Ectodermal cell (in vitro differentiated cells): ENCODE measurements at regions not wholly inside any gene's neighbourhood (a gene's known extent, or its start where the extent isn't known, plus 50 kb on each side); places are given as distances from the start of the nearest gene placed in this dataset.

Experiments
- H3K27ac ChIP-seq: 2 replicates; pipeline ENCODE4 v1.7.0; 2013; ENCODE audit warnings: mild to moderate bottlenecking, low read depth, low read length; ENCODE audit not compliant: insufficient read depth, poor library complexity, severe bottlenecking
- H3K27me3 ChIP-seq: 2 replicates; pipeline ENCODE4 v1.7.0; 2013; ENCODE audit warnings: mild to moderate bottlenecking, low read length; ENCODE audit not compliant: insufficient read depth, control insufficient read depth, poor library complexity, severe bottlenecking
- H3K36me3 ChIP-seq: one replicate; pipeline ENCODE4 v1.7.0; 2013; ENCODE audit warnings: low read length; ENCODE audit not compliant: control insufficient read depth, insufficient read depth
- H3K4me1 ChIP-seq: one replicate; pipeline ENCODE4 v1.7.0; 2013; ENCODE audit warnings: low read length; ENCODE audit not compliant: control insufficient read depth, insufficient read depth
- H3K4me3 ChIP-seq: 2 replicates; pipeline ENCODE4 v1.7.0; 2013; ENCODE audit warnings: low read depth, low read length, control low read depth; ENCODE audit not compliant: insufficient read depth
- H3K9me3 ChIP-seq: 2 replicates; pipeline ENCODE4 v1.7.0; 2013; ENCODE audit warnings: mild to moderate bottlenecking, low read length, moderate library complexity; ENCODE audit not compliant: control insufficient read depth
- WGBS, 2 experiments: methylation state at CpG; one replicate each; pipeline ENCODE4 v1.1.7; 2013; ENCODE audit warnings: missing lambda C conversion rate in 2 of 2; 5-methylcytosine and 5-hydroxymethylcytosine counted together

- H3K27ac ChIP-seq = no peak overlapping the region
- no peaks in the 10 kb centered on the region for H3K36me3 ChIP-seq
- no peaks in the 10 kb centered on the region for H3K27me3 ChIP-seq
- H3K4me3 ChIP-seq = no peak overlapping the region
- WGBS, 2 experiments = 25 to 63% methylated on average over 1 to 2 of the region's 3 CpGs
- H3K9me3 ChIP-seq = no peaks in the 10 kb centered on the region
- H3K4me1 ChIP-seq = no peaks in the 10 kb centered on the region
Measured at GRCh38 chr3:147619921-147620560, 210.9 kb downstream of the ZIC1 start.

GRCh38 chr3:147620906-147621305 is 211.7 kb downstream of the ZIC1 start:
- H3K36me3 ChIP-seq = no peaks in the 10 kb centered on the region
- no peak overlapping the region for H3K27ac ChIP-seq
- H3K27me3 ChIP-seq = no peaks in the 10 kb centered on the region
- no peaks in the 10 kb centered on the region for H3K9me3 ChIP-seq
- no peaks in the 10 kb centered on the region for H3K4me1 ChIP-seq
- H3K4me3 ChIP-seq = no peak overlapping the region

GRCh38 chr3:147630921-147631415 is 221.8 kb downstream of the ZIC1 start:
- Histone ChIP-seq H3K9me3 (no peaks in the 10 kb centered on the region), H3K36me3 (no peaks in the 10 kb centered on the region), H3K27ac (no peak overlapping the region), H3K4me1 (no peaks in the 10 kb centered on the region), H3K27me3 (no peaks in the 10 kb centered on the region), H3K4me3 (no peak overlapping the region)
- 95% methylated on average over 1 of the region's 1 CpG for WGBS, 2 experiments

DNA sequence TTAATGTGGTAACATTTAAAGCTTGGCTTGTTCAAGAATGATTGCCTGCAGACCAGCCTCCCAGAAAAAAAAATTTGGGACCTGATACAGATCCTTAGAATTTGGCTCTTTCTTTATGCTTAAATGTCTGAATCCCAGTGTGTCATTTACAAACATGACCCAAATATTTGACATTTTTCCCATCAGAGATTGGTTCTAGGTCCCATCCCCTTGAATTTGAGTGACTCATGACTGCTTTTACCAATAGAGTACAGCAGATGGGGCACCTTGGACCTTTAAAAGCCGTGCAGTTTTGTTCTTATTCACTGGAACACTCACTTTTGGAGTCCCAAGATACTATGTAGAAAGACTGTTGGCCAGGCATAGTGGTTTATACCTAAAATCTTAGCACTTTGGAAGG is 231.6 kb downstream of the ZIC1 start:
- Histone ChIP-seq H3K9me3 (no peaks in the 10 kb centered on the region), H3K36me3 (no peaks in the 10 kb centered on the region), H3K27me3 (no peaks in the 10 kb centered on the region), H3K4me1 (no peaks in the 10 kb centered on the region), H3K27ac (no peak overlapping the region), H3K4me3 (no peak overlapping the region)
- WGBS, 2 experiments = 76 to 88% methylated on average over 1 of the region's 1 CpG

- Histone ChIP-seq H3K4me1 (no peaks in the 10 kb centered on the region), H3K9me3 (no peaks in the 10 kb centered on the region), H3K36me3 (no peaks in the 10 kb centered on the region), H3K4me3 (no peak overlapping the region), H3K27me3 (no peaks in the 10 kb centered on the region), H3K27ac (no peak overlapping the region)
- WGBS, 2 experiments = 90% methylated on average over 1 of the region's 1 CpG
Measured at GRCh38 chr3:147645761-147646160, 236.6 kb downstream of the ZIC1 start.

GRCh38 chr3:147649475-147649874 is 240.3 kb downstream of the ZIC1 start:
- no peak overlapping the region for H3K27ac ChIP-seq
- H3K4me3 ChIP-seq = no peak overlapping the region
- H3K9me3 ChIP-seq = no peaks in the 10 kb centered on the region
- H3K36me3 ChIP-seq = no peaks in the 10 kb centered on the region
- WGBS, 2 experiments = 92 to 94% methylated on average over 3 of the region's 3 CpGs
- H3K4me1 ChIP-seq = peaks cover 5% of the 10 kb centered on the region
- H3K27me3 ChIP-seq = no peaks in the 10 kb centered on the region

DNA sequence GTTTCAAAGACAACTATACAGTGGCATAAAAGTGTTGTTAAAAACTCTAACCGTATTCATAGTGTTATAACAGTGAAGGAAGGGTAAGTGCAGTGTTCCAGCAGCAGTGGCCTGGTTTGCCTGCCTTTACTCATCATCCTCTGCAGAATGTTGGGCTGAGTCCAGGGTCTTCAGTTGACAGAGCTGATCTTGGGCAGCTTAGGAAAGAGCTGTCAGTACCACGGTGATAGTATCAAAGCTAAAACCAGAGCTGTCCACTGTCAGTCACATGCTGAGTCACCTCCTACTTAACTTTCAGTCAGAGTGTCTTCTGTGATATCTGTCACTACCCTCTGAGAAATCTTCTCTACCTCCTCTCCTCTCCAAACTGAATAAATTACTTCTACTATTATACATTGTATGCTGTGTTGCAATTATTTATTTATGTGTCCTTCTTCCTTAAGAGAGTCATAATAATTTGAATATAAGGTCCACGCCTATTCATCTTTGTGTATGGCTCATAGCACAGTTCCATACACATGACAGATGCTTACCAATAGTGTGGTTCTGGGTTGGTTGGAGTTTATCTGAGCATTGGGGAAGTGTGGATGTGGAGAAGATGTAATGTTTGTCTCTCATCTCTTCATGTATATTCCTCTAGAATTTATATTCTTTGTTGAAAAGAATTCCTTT is 242.1 kb downstream of the ZIC1 start:
- no peaks in the 10 kb centered on the region for H3K36me3 ChIP-seq
- no peak overlapping the region for H3K27ac ChIP-seq
- WGBS, 2 experiments = 82% methylated on average over 3 of the region's 3 CpGs
- no peaks in the 10 kb centered on the region for H3K27me3 ChIP-seq
- no peak overlapping the region for H3K4me3 ChIP-seq
- H3K4me1 ChIP-seq = peaks cover 5% of the 10 kb centered on the region
- H3K9me3 ChIP-seq = no peaks in the 10 kb centered on the region

DNA sequence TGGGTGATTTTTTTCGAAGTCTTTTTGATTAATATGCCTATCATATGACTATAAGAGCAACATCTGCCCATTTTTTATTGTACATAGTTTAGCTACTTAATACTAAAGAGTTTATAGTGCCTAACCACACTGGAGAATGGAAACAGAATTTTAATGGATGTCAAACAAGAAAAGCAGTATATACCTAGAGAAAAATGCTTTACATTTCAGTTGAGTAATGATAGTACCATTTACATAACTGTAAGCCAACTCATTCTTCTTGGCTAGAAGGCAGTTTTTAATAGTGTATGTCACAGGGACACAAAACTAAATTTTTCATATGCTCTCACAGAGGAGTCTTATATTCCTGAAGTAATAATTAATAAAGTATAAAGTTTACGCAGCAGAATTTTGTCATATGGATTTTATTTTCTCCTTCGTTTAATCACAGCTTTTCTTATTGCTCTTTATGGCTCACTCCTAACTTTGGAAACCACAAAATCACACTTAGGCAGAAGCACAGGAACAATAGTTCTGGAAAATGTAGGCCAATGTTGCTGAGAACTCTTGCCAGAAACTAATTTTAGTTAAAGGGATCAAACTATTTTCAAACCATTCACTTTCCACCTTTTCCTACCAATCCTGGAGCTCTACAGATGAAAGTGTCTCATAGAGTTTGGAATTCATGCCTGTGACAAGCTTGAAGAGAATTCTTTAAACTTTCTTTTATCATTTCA is 243.6 kb downstream of the ZIC1 start:
- Histone ChIP-seq H3K4me3 (no peak overlapping the region), H3K9me3 (no peaks in the 10 kb centered on the region), H3K4me1 (peaks cover 5% of the 10 kb centered on the region), H3K36me3 (no peaks in the 10 kb centered on the region), H3K27me3 (no peaks in the 10 kb centered on the region), H3K27ac (no peak overlapping the region)
- 90 to 100% methylated on average over 1 to 3 of the region's 3 CpGs for WGBS, 2 experiments

DNA sequence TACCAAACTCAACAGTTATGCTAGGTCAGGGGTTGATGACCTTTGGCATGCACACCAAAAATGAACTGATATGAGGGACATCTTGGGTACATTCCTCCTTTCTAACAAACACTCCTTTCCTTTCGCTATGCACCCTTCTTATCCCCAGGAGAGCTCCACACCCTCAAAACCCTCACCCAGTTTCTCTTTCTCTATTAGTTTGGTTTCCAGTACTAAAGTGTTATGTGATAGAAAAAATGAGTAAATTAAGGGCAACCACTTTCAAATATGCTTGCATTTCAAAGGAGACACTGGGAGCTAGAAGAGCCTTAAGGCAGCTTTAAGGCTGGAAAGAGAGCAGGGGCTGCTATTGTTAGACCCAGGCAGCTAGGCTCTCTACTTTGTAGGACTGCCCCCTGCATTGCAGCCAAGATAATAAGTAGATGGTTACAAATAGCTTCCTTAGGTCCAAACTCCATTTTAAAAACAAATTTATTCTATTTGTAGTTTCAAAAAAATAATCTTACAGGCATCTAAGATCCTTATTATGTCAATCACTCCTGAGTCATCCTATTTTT is 244.3 kb downstream of the ZIC1 start:
- peaks cover 5% of the 10 kb centered on the region for H3K4me1 ChIP-seq
- H3K9me3 ChIP-seq = no peaks in the 10 kb centered on the region
- no peak overlapping the region for H3K27ac ChIP-seq
- no peaks in the 10 kb centered on the region for H3K27me3 ChIP-seq
- 100% methylated on average over 1 of the region's 1 CpG; no CpG with 5 or more reads in 1 of the 2 experiments for WGBS, 2 experiments
- no peak overlapping the region for H3K4me3 ChIP-seq
- H3K36me3 ChIP-seq = no peaks in the 10 kb centered on the region

- H3K36me3 ChIP-seq = no peaks in the 10 kb centered on the region
- 96 to 97% methylated on average over 3 of the region's 3 CpGs for WGBS, 2 experiments
- H3K27ac ChIP-seq = no peak overlapping the region
Measured at GRCh38 chr3:147654827-147655226, 245.7 kb downstream of the ZIC1 start.

More at GRCh38 chr3:147654827-147655226, 245.7 kb downstream of the ZIC1 start:
- Histone ChIP-seq H3K4me3 (no peak overlapping the region), H3K4me1 (peaks cover 5% of the 10 kb centered on the region), H3K27me3 (no peaks in the 10 kb centered on the region), H3K9me3 (no peaks in the 10 kb centered on the region)
